ENCODE measurements at regions not wholly inside any gene's neighbourhood (a gene's known extent, or its start where the extent isn't known, plus 50 kb on each side); places are given as distances from the start of the nearest gene placed in this dataset.

- Histone ChIP-seq H2BK120ac (ENCODE audit: low read depth, low read length) (peak overlapping the region; percentile 12), H3K18ac (ENCODE audit: low read length) (peak overlapping the region; percentile 68), H3K56ac (ENCODE audit: low read length) (no peak overlapping the region), H3K79me1 (ENCODE audit: low read length) (no peaks in the 10 kb centered on the region), H4K5ac (ENCODE audit: low read length) (no peak overlapping the region), H3K23ac (ENCODE audit: low read length) (no peak overlapping the region), H3K9ac (ENCODE audit: low read length) (no peak overlapping the region), H3K79me2 (ENCODE audit: control insufficient read depth, insufficient read depth, low read length) (no peaks in the 10 kb centered on the region), H2BK5ac (ENCODE audit: low read length) (no peak overlapping the region), H3K4ac (ENCODE audit: low read depth, low read length) (no peak overlapping the region), H4K8ac (ENCODE audit: low read depth, low read length) (no peak overlapping the region), H3K4me3 (ENCODE audit: low read length) (no peak overlapping the region), H2BK15ac (replicated peaks; ENCODE audit: low read depth) (no peak overlapping the region), H3K27me3 (ENCODE audit: insufficient read depth, low read length, poor library complexity) (no peaks in the 10 kb centered on the region), H3K36me3 (ENCODE audit: control insufficient read depth, insufficient read depth, low read length) (no peaks in the 10 kb centered on the region), H3K27ac (ENCODE audit: low read depth, low read length) (peak overlapping the region; percentile 81), H2AK5ac (ENCODE audit: low read length) (no peak overlapping the region), H3K4me2 (ENCODE audit: low read length) (no peak overlapping the region), H3K4me1 (ENCODE audit: control insufficient read depth, low read depth, low read length) (no peaks in the 10 kb centered on the region)
- peak; percentile 50 for DNase-seq
- no CpG with 5 or more reads among the region's 2 CpGs for WGBS (ENCODE audit: extremely low coverage, insufficient coverage, low lambda C conversion rate)
Observed at GRCh38 chrX:43552156-43552555, 103.9 kb upstream of the MAOA start.

- H3K4me2 ChIP-seq (ENCODE audit: low read length) = no peak overlapping the region
- no peak overlapping the region for H3K56ac ChIP-seq (ENCODE audit: low read length)
- no peak overlapping the region for H2BK15ac ChIP-seq (replicated peaks; ENCODE audit: low read depth)
- peaks cover 3% of the 10 kb centered on the region for H3K4me1 ChIP-seq (ENCODE audit: control insufficient read depth, low read depth, low read length)
- H3K79me2 ChIP-seq (ENCODE audit: control insufficient read depth, insufficient read depth, low read length) = no peaks in the 10 kb centered on the region
- H3K4me3 ChIP-seq (ENCODE audit: low read length) = no peak overlapping the region
- no peaks in the 10 kb centered on the region for H3K27me3 ChIP-seq (ENCODE audit: insufficient read depth, low read length, poor library complexity)
- DNase-seq = no peak
- no peak overlapping the region for H3K18ac ChIP-seq (ENCODE audit: low read length)
- no peak overlapping the region for H2AK5ac ChIP-seq (ENCODE audit: low read length)
- no peak overlapping the region for H4K8ac ChIP-seq (ENCODE audit: low read depth, low read length)
- H3K79me1 ChIP-seq (ENCODE audit: low read length) = no peaks in the 10 kb centered on the region
- no peaks in the 10 kb centered on the region for H3K36me3 ChIP-seq (ENCODE audit: control insufficient read depth, insufficient read depth, low read length)
- H2BK5ac ChIP-seq (ENCODE audit: low read length) = no peak overlapping the region
- H2BK120ac ChIP-seq (ENCODE audit: low read depth, low read length) = peak overlapping the region; percentile 45
- no CpG with 5 or more reads among the region's 4 CpGs for WGBS (ENCODE audit: extremely low coverage, insufficient coverage, low lambda C conversion rate)
- no peak overlapping the region for H3K9ac ChIP-seq (ENCODE audit: low read length)
- H3K23ac ChIP-seq (ENCODE audit: low read length) = no peak overlapping the region
- no peak overlapping the region for H4K5ac ChIP-seq (ENCODE audit: low read length)
- H3K4ac ChIP-seq (ENCODE audit: low read depth, low read length) = no peak overlapping the region
- no peak overlapping the region for H3K27ac ChIP-seq (ENCODE audit: low read depth, low read length)
Observed at GRCh38 chrX:43552703-43553102, 103.4 kb upstream of the MAOA start.

DNA sequence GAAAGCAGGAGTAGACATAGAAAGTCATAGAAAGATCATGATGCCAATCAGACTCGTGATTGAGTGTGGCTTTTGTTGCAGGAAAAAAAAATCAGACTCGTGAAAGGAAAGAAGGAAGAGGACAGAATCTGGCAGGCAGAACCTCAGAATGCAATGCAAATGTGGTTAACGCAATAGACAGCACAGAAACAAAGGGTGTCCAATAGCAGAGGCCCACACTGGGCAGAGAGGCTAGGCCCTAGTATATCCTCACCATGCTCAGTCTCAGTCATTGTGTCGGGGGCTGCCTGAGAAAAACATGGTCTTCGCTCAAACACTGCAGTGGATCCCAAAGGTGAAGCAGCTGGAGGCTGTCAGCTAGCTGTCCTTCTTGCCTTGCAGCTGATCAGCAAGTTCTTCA, 102.8 kb upstream of the MAOA start:
- no peak for DNase-seq
- H4K5ac ChIP-seq (ENCODE audit: low read length) = no peak overlapping the region
- H3K27me3 ChIP-seq (ENCODE audit: insufficient read depth, low read length, poor library complexity) = no peaks in the 10 kb centered on the region
- no peaks in the 10 kb centered on the region for H3K79me1 ChIP-seq (ENCODE audit: low read length)
- H3K4me1 ChIP-seq (ENCODE audit: control insufficient read depth, low read depth, low read length) = peaks cover 3% of the 10 kb centered on the region
- no peak overlapping the region for H3K9ac ChIP-seq (ENCODE audit: low read length)
- no peak overlapping the region for H3K4me3 ChIP-seq (ENCODE audit: low read length)
- H3K4me2 ChIP-seq (ENCODE audit: low read length) = no peak overlapping the region
- H4K8ac ChIP-seq (ENCODE audit: low read depth, low read length) = no peak overlapping the region
- WGBS (ENCODE audit: extremely low coverage, insufficient coverage, low lambda C conversion rate) = no CpG with 5 or more reads among the region's 5 CpGs
- peak overlapping the region; percentile 74 for H2BK120ac ChIP-seq (ENCODE audit: low read depth, low read length)
- no peaks in the 10 kb centered on the region for H3K36me3 ChIP-seq (ENCODE audit: control insufficient read depth, insufficient read depth, low read length)
- H3K27ac ChIP-seq (ENCODE audit: low read depth, low read length) = no peak overlapping the region
- H3K18ac ChIP-seq (ENCODE audit: low read length) = peak overlapping the region; percentile 76
- H3K79me2 ChIP-seq (ENCODE audit: control insufficient read depth, insufficient read depth, low read length) = no peaks in the 10 kb centered on the region
- H2AK5ac ChIP-seq (ENCODE audit: low read length) = no peak overlapping the region
- H3K23ac ChIP-seq (ENCODE audit: low read length) = no peak overlapping the region
- no peak overlapping the region for H3K56ac ChIP-seq (ENCODE audit: low read length)
- no peak overlapping the region for H3K4ac ChIP-seq (ENCODE audit: low read depth, low read length)
- no peak overlapping the region for H2BK15ac ChIP-seq (replicated peaks; ENCODE audit: low read depth)
- H2BK5ac ChIP-seq (ENCODE audit: low read length) = no peak overlapping the region

- no peak overlapping the region for H4K8ac ChIP-seq (ENCODE audit: low read depth, low read length)
Observed at GRCh38 chrX:43556207-43556606, 99.9 kb upstream of the MAOA start.

GRCh38 chrX:43557792-43558191, 98.3 kb upstream of the MAOA start:
- peak; percentile 50 for DNase-seq
- H4K8ac ChIP-seq (ENCODE audit: low read depth, low read length) = no peak overlapping the region

More at GRCh38 chrX:43556207-43556606, 99.9 kb upstream of the MAOA start:
- Histone ChIP-seq H3K27ac (ENCODE audit: low read depth, low read length) (no peak overlapping the region), H3K79me1 (ENCODE audit: low read length) (no peaks in the 10 kb centered on the region), H3K18ac (ENCODE audit: low read length) (no peak overlapping the region), H3K27me3 (ENCODE audit: insufficient read depth, low read length, poor library complexity) (no peaks in the 10 kb centered on the region), H3K9ac (ENCODE audit: low read length) (no peak overlapping the region), H3K56ac (ENCODE audit: low read length) (no peak overlapping the region), H3K4ac (ENCODE audit: low read depth, low read length) (no peak overlapping the region), H2BK120ac (ENCODE audit: low read depth, low read length) (no peak overlapping the region), H2BK5ac (ENCODE audit: low read length) (no peak overlapping the region), H3K4me1 (ENCODE audit: control insufficient read depth, low read depth, low read length) (peaks cover 3% of the 10 kb centered on the region), H3K79me2 (ENCODE audit: control insufficient read depth, insufficient read depth, low read length) (no peaks in the 10 kb centered on the region), H2AK5ac (ENCODE audit: low read length) (no peak overlapping the region), H3K36me3 (ENCODE audit: control insufficient read depth, insufficient read depth, low read length) (no peaks in the 10 kb centered on the region), H2BK15ac (replicated peaks; ENCODE audit: low read depth) (no peak overlapping the region), H4K5ac (ENCODE audit: low read length) (no peak overlapping the region), H3K4me2 (ENCODE audit: low read length) (no peak overlapping the region), H3K23ac (ENCODE audit: low read length) (no peak overlapping the region), H3K4me3 (ENCODE audit: low read length) (no peak overlapping the region)
- no peak for DNase-seq
- WGBS (ENCODE audit: extremely low coverage, insufficient coverage, low lambda C conversion rate) = no CpG with 5 or more reads among the region's 1 CpG

GRCh38 chrX:43559644-43560043, 96.5 kb upstream of the MAOA start:
- H3K4me1 ChIP-seq (ENCODE audit: control insufficient read depth, low read depth, low read length) = peaks cover 3% of the 10 kb centered on the region
- no peak overlapping the region for H3K18ac ChIP-seq (ENCODE audit: low read length)
- H3K4ac ChIP-seq (ENCODE audit: low read depth, low read length) = no peak overlapping the region
- no peak overlapping the region for H3K23ac ChIP-seq (ENCODE audit: low read length)
- no peaks in the 10 kb centered on the region for H3K79me1 ChIP-seq (ENCODE audit: low read length)
- no peak overlapping the region for H3K9ac ChIP-seq (ENCODE audit: low read length)
- H2BK15ac ChIP-seq (replicated peaks; ENCODE audit: low read depth) = no peak overlapping the region
- no peaks in the 10 kb centered on the region for H3K27me3 ChIP-seq (ENCODE audit: insufficient read depth, low read length, poor library complexity)
- no peak overlapping the region for H2AK5ac ChIP-seq (ENCODE audit: low read length)
- no peak overlapping the region for H4K5ac ChIP-seq (ENCODE audit: low read length)
- DNase-seq = peak; percentile 85
- no peak overlapping the region for H2BK5ac ChIP-seq (ENCODE audit: low read length)
- H2BK120ac ChIP-seq (ENCODE audit: low read depth, low read length) = no peak overlapping the region
- no CpG with 5 or more reads among the region's 2 CpGs for WGBS (ENCODE audit: extremely low coverage, insufficient coverage, low lambda C conversion rate)
- no peak overlapping the region for H3K4me3 ChIP-seq (ENCODE audit: low read length)
- H3K27ac ChIP-seq (ENCODE audit: low read depth, low read length) = no peak overlapping the region
- H3K36me3 ChIP-seq (ENCODE audit: control insufficient read depth, insufficient read depth, low read length) = no peaks in the 10 kb centered on the region
- H3K79me2 ChIP-seq (ENCODE audit: control insufficient read depth, insufficient read depth, low read length) = no peaks in the 10 kb centered on the region
- H4K8ac ChIP-seq (ENCODE audit: low read depth, low read length) = no peak overlapping the region
- no peak overlapping the region for H3K4me2 ChIP-seq (ENCODE audit: low read length)
- H3K56ac ChIP-seq (ENCODE audit: low read length) = no peak overlapping the region

More at GRCh38 chrX:43557792-43558191, 98.3 kb upstream of the MAOA start:
- Histone ChIP-seq H3K18ac (ENCODE audit: low read length) (no peak overlapping the region), H2AK5ac (ENCODE audit: low read length) (no peak overlapping the region), H3K23ac (ENCODE audit: low read length) (no peak overlapping the region), H3K27ac (ENCODE audit: low read depth, low read length) (no peak overlapping the region), H3K4me2 (ENCODE audit: low read length) (no peak overlapping the region), H3K56ac (ENCODE audit: low read length) (no peak overlapping the region), H3K4me1 (ENCODE audit: control insufficient read depth, low read depth, low read length) (peaks cover 3% of the 10 kb centered on the region), H2BK15ac (replicated peaks; ENCODE audit: low read depth) (no peak overlapping the region), H3K79me1 (ENCODE audit: low read length) (no peaks in the 10 kb centered on the region), H3K36me3 (ENCODE audit: control insufficient read depth, insufficient read depth, low read length) (no peaks in the 10 kb centered on the region), H3K79me2 (ENCODE audit: control insufficient read depth, insufficient read depth, low read length) (no peaks in the 10 kb centered on the region), H3K27me3 (ENCODE audit: insufficient read depth, low read length, poor library complexity) (no peaks in the 10 kb centered on the region), H2BK120ac (ENCODE audit: low read depth, low read length) (no peak overlapping the region), H3K9ac (ENCODE audit: low read length) (no peak overlapping the region), H4K5ac (ENCODE audit: low read length) (no peak overlapping the region), H3K4me3 (ENCODE audit: low read length) (no peak overlapping the region), H2BK5ac (ENCODE audit: low read length) (no peak overlapping the region), H3K4ac (ENCODE audit: low read depth, low read length) (no peak overlapping the region)
- no CpG with 5 or more reads among the region's 4 CpGs for WGBS (ENCODE audit: extremely low coverage, insufficient coverage, low lambda C conversion rate)

Measured in mesendoderm (in vitro differentiated cells).